22Rv1 (cell line): ENCODE measurements at regions not wholly inside any gene's neighbourhood (a gene's known extent, or its start where the extent isn't known, plus 50 kb on each side); places are given as distances from the start of the nearest gene placed in this dataset.

ENCODE experiments used
- ZFX ChIP-seq: fragments of 450-650 bp; IDR thresholded peaks from 2 replicates; pipeline ENCODE4 v1.6.1; 2017; ENCODE audit warnings: antibody characterized with exemption, borderline replicate concordance
- TF ChIP-seq, protein P1 (sequence below): fragments of 450-650 bp; IDR thresholded peaks from 2 replicates; pipeline ENCODE4 v1.5.1; 2017; ENCODE audit warnings: mild to moderate bottlenecking

DNA sequence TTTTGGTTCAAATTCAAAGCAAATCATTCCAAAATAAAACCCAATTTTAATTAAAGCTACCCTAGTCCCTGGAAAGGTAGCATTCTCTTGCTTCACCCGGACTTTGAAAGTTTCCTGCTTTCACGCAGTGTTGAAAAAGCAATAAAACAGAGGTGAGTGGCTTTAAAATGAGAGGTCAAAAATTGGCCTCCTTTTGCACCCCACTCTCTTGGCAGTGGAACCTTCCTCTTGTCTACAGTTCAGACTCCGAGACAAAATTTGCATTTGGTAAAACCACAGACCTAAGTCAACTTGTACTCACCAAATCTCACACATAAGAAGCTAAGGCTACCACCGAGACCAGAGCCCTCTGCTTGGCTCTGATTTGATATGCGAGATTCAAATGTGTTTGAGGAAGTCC lies 252.7 kb downstream of the TTLL7 start:
- TF ChIP-seq, protein P1, sequence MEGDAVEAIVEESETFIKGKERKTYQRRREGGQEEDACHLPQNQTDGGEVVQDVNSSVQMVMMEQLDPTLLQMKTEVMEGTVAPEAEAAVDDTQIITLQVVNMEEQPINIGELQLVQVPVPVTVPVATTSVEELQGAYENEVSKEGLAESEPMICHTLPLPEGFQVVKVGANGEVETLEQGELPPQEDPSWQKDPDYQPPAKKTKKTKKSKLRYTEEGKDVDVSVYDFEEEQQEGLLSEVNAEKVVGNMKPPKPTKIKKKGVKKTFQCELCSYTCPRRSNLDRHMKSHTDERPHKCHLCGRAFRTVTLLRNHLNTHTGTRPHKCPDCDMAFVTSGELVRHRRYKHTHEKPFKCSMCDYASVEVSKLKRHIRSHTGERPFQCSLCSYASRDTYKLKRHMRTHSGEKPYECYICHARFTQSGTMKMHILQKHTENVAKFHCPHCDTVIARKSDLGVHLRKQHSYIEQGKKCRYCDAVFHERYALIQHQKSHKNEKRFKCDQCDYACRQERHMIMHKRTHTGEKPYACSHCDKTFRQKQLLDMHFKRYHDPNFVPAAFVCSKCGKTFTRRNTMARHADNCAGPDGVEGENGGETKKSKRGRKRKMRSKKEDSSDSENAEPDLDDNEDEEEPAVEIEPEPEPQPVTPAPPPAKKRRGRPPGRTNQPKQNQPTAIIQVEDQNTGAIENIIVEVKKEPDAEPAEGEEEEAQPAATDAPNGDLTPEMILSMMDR, result no peak
- no peak for TF ChIP-seq ZFX
